GM23338 (cell line): ENCODE measurements at regions not wholly inside any gene's neighbourhood (a gene's known extent, or its start where the extent isn't known, plus 50 kb on each side); places are given as distances from the start of the nearest gene placed in this dataset.

Experiments used
- ATAC-seq: fragments of 200-7000 bp; cut with Tn5 transposase; 3 replicates; pipeline ENCODE4 v1.9.1; 2020
- DNase-seq: peaks from one replicate; pipeline ENCODE4 v3.0.0-alpha.2; 2015; ENCODE audit warnings: low spot score
- H2AFZ ChIP-seq: fragments of 200-600 bp; sonication (generic); 2 replicates; pipeline ENCODE4 v1.8.0; 2016; ENCODE audit warnings: antibody characterized with exemption, mild to moderate bottlenecking, moderate library complexity
- H3F3A ChIP-seq: fragments of 200-600 bp; sonication (generic); replicated peaks from 2 replicates; pipeline ENCODE4 v1.8.0; 2017; ENCODE audit warnings: antibody characterized with exemption, mixed run types, low read depth
- H3K27ac ChIP-seq: fragments of 200-600 bp; sonication (generic); 2 replicates; pipeline ENCODE4 v1.6.1; 2016; ENCODE audit warnings: low read depth
- H3K27me3 ChIP-seq: fragments of 200-600 bp; sonication (generic); 2 replicates; pipeline ENCODE4 v1.8.0; 2016; ENCODE audit warnings: mild to moderate bottlenecking, mixed run types, moderate library complexity; ENCODE audit not compliant: insufficient read depth
- H3K36me3 ChIP-seq: fragments of 200-600 bp; sonication (generic); 2 replicates; pipeline ENCODE4 v1.8.0; 2016; ENCODE audit warnings: mild to moderate bottlenecking; ENCODE audit not compliant: insufficient read depth
- H3K4me1 ChIP-seq: fragments of 200-600 bp; sonication (generic); 2 replicates; pipeline ENCODE4 v1.8.0; 2016; ENCODE audit warnings: mild to moderate bottlenecking, moderate library complexity; ENCODE audit not compliant: insufficient read depth
- H3K4me2 ChIP-seq: fragments of 200-600 bp; sonication (generic); 2 replicates; pipeline ENCODE4 v1.7.1; 2017; ENCODE audit warnings: mixed run types
- H3K4me3 ChIP-seq: fragments of 200-600 bp; sonication (generic); 2 replicates; pipeline ENCODE4 v1.6.1; 2016; ENCODE audit warnings: mixed run types
- H3K79me2 ChIP-seq: fragments of 200-600 bp; sonication (generic); replicated peaks from 2 replicates; pipeline ENCODE4 v1.8.0; 2017; ENCODE audit warnings: mild to moderate bottlenecking; ENCODE audit not compliant: insufficient read depth
- H3K9me2 ChIP-seq: fragments of 200-600 bp; sonication (generic); 2 replicates; pipeline ENCODE4 v1.8.0; 2017; ENCODE audit not compliant: insufficient read depth
- H4K20me1 ChIP-seq: fragments of 200-600 bp; sonication (generic); replicated peaks from 2 replicates; pipeline ENCODE4 v1.8.0; 2017; ENCODE audit warnings: mild to moderate bottlenecking; ENCODE audit not compliant: insufficient read depth
- H3K27ac Mint-ChIP-seq: 2 replicates; pipeline ENCODE4 v1.8.0; 2020; ENCODE audit warnings: inconsistent platforms, mild to moderate bottlenecking, moderate library complexity, mixed read lengths
- H3K27me3 Mint-ChIP-seq: 3 replicates; pipeline ENCODE4 v1.8.0; 2022; ENCODE audit warnings: low read depth, mild to moderate bottlenecking, moderate library complexity, mixed read lengths, inconsistent platforms; ENCODE audit not compliant: insufficient read depth, poor library complexity
- H3K36me3 Mint-ChIP-seq: 3 replicates; pipeline ENCODE4 v1.8.0; 2021; ENCODE audit warnings: low read depth, mild to moderate bottlenecking, inconsistent platforms, moderate library complexity, mixed read lengths
- H3K4me1 Mint-ChIP-seq: 3 replicates; pipeline ENCODE4 v1.8.0; 2020; ENCODE audit warnings: mild to moderate bottlenecking, inconsistent platforms, mixed read lengths
- H3K4me3 Mint-ChIP-seq: 3 replicates; pipeline ENCODE4 v1.8.0; 2021; ENCODE audit warnings: moderate library complexity, mild to moderate bottlenecking, inconsistent platforms, mixed read lengths
- H3K9me3 Mint-ChIP-seq: 3 replicates; pipeline ENCODE4 v1.8.0; 2020; ENCODE audit warnings: moderate library complexity, mild to moderate bottlenecking, inconsistent platforms, mixed read lengths
- CREB1 ChIP-seq: fragments of 250-450 bp; sonication (Bioruptor Pico); IDR thresholded peaks from 2 replicates; pipeline ENCODE4 v1.5.0; 2020; ENCODE audit warnings: low read depth, mild to moderate bottlenecking, moderate library complexity
- CTCF ChIP-seq, 2 experiments: fragments of 200-600 bp in 1 of 2; sonication (generic) in 1 of 2; conservative IDR thresholded peaks; 2 replicates each; pipeline versions ENCODE4 v1.5.1 to v1.6.1; 2016 to 2017; ENCODE audit warnings: antibody characterized with exemption in 2 of 2, low read depth in 2 of 2, mild to moderate bottlenecking in 2 of 2, moderate library complexity in 1 of 2
- ETS1 ChIP-seq: IDR thresholded peaks from 2 replicates; pipeline ENCODE4 v1.6.1; 2016; ENCODE audit warnings: antibody characterized with exemption
- EZH2 ChIP-seq: fragments of 200-600 bp; sonication (generic); IDR thresholded peaks from one replicate; pipeline ENCODE4 v1.8.0; 2017; ENCODE audit warnings: antibody characterized with exemption, mild to moderate bottlenecking, low read depth; ENCODE audit not compliant: unreplicated experiment
- EZH2phosphoT487 ChIP-seq: fragments of 200-600 bp; sonication (generic); IDR thresholded peaks from one replicate; pipeline ENCODE4 v1.8.1; 2018; ENCODE audit warnings: antibody characterized with exemption; ENCODE audit not compliant: unreplicated experiment
- JUNB ChIP-seq: IDR thresholded peaks from one replicate; pipeline ENCODE4 v1.6.1; 2016; ENCODE audit warnings: antibody characterized with exemption; ENCODE audit not compliant: unreplicated experiment
- NANOG ChIP-seq: IDR thresholded peaks from 2 replicates; pipeline ENCODE4 v1.6.1; 2016; ENCODE audit warnings: antibody characterized with exemption, borderline replicate concordance
- POLR2AphosphoS5 ChIP-seq: IDR thresholded peaks from 2 replicates; pipeline ENCODE4 v1.6.1; 2016; ENCODE audit warnings: antibody characterized with exemption, low read depth
- REST ChIP-seq: IDR thresholded peaks from one replicate; pipeline ENCODE4 v1.6.1; 2018; ENCODE audit warnings: antibody characterized with exemption; ENCODE audit not compliant: unreplicated experiment
- STAT1 ChIP-seq: IDR thresholded peaks from one replicate; pipeline ENCODE4 v1.6.1; 2016; ENCODE audit warnings: antibody characterized with exemption; ENCODE audit not compliant: unreplicated experiment
- ZNF114 ChIP-seq: fragments of 250-450 bp; sonication (Bioruptor Pico); IDR thresholded peaks from 2 replicates; pipeline ENCODE4 v1.5.0; 2020; ENCODE audit warnings: mild to moderate bottlenecking, moderate library complexity
- ZNF331 ChIP-seq: fragments of 250-450 bp; sonication (Bioruptor Pico); IDR thresholded peaks from 2 replicates; pipeline ENCODE4 v1.5.0; 2020; ENCODE audit warnings: low read depth, mild to moderate bottlenecking, moderate library complexity
- ZNF462 ChIP-seq: fragments of 250-450 bp; sonication (Bioruptor Pico); IDR thresholded peaks from 2 replicates; pipeline ENCODE4 v1.5.0; 2020; ENCODE audit warnings: mild to moderate bottlenecking, moderate library complexity

GRCh38 chrX:65601126-65601525, 66.3 kb upstream of the MSN start (continued):
- TF ChIP-seq ZNF114 (no peak), POLR2AphosphoS5 (no peak), EZH2 (no peak), CREB1 (no peak)

- Histone ChIP-seq H2AFZ (no peak overlapping the region), H3F3A (no peaks in the 10 kb centered on the region), H3K36me3 (no peaks in the 10 kb centered on the region), H4K20me1 (no peaks in the 10 kb centered on the region), H3K4me2 (no peak overlapping the region), H3K27me3 (no peaks in the 10 kb centered on the region), H3K27ac (no peak overlapping the region), H3K79me2 (no peaks in the 10 kb centered on the region), H3K4me1 (no peaks in the 10 kb centered on the region), H3K9me2 (no peaks in the 10 kb centered on the region), H3K4me3 (no peak overlapping the region)
- ATAC-seq, result no peak
- Mint-ChIP-seq H3K27ac (no peak overlapping the region), H3K9me3 (no peaks in the 10 kb centered on the region), H3K4me3 (no peak overlapping the region), H3K27me3 (peaks cover 3% of the 10 kb centered on the region), H3K36me3 (no peaks in the 10 kb centered on the region), H3K4me1 (0 out of 3 replicates have a peak, but pooled peaks cover 2% of the 10 kb centered on the region)
- DNase-seq, result no peak
- TF ChIP-seq NANOG, result no peak
- TF ChIP-seq ETS1, result no peak
- no peak for TF ChIP-seq EZH2
- no peak for TF ChIP-seq ZNF114
- no peak for TF ChIP-seq EZH2phosphoT487
- TF ChIP-seq ZNF462 (CRISPR knock-in tag), result no peak
- no peak for TF ChIP-seq JUNB
- no peak for TF ChIP-seq POLR2AphosphoS5
- no peak for TF ChIP-seq CTCF (conservative IDR thresholded peaks at IDR 0.05; ENCODE audit: low read depth in 2 of 2)
- TF ChIP-seq ZNF331 (CRISPR knock-in tag), result no peak
- TF ChIP-seq STAT1, result no peak
- TF ChIP-seq CREB1, result no peak
- no peak for TF ChIP-seq REST
These were observed 65.5 kb upstream of the LAS1L start for GRCh38 chrX:65600106-65600505.
